Fibroblast of lung (primary cell): ENCODE measurements at regions not wholly inside any gene's neighbourhood (a gene's known extent, or its start where the extent isn't known, plus 50 kb on each side); places are given as distances from the start of the nearest gene placed in this dataset.
A peak's percentile ranks its signal among the peaks of the same experiment; 100 is the strongest.

Experiments used
- DNase-seq, 2 donors: peaks; one replicate each; pipeline versions ENCODE4 v3.0.0 to v3.0.0-alpha.2; 2010; ENCODE audit warnings: low read depth in 2 of 2
- H2AFZ ChIP-seq: 2 replicates; pipeline ENCODE4 v1.5.1; 2012; ENCODE audit warnings: low read length, control low read depth, inconsistent platforms
- H3K27ac ChIP-seq: 2 replicates; pipeline ENCODE4 v1.5.1; 2011; ENCODE audit warnings: low read length, control low read depth; ENCODE audit not compliant: insufficient read depth
- H3K27me3 ChIP-seq: 2 replicates; pipeline ENCODE4 v1.5.1; 2011; ENCODE audit warnings: mild to moderate bottlenecking, low read length; ENCODE audit not compliant: control insufficient read depth, insufficient read depth
- H3K36me3 ChIP-seq: 2 replicates; pipeline ENCODE4 v1.5.1; 2011; ENCODE audit warnings: low read length; ENCODE audit not compliant: control insufficient read depth, insufficient read depth
- H3K4me1 ChIP-seq: 2 replicates; pipeline ENCODE4 v1.5.1; 2011; ENCODE audit warnings: low read length; ENCODE audit not compliant: control insufficient read depth, insufficient read depth; ENCODE audit errors: extremely low read depth
- H3K4me2 ChIP-seq: 2 replicates; pipeline ENCODE4 v1.5.1; 2011; ENCODE audit warnings: low read length, control low read depth; ENCODE audit not compliant: insufficient read depth; ENCODE audit errors: extremely low read depth
- H3K4me3 ChIP-seq, 4 experiments: fragments of 200-600 bp in 1 of 4; sonication (generic) in 1 of 4; replicated peaks in 1 of 4; 2 replicates each; pipeline ENCODE4 v1.5.1; 2011 to 2016; ENCODE audit warnings: low read length in 4 of 4, low read depth in 3 of 4, mild to moderate bottlenecking in 3 of 4, control low read depth in 2 of 4, inconsistent platforms in 1 of 4, mixed read lengths in 1 of 4; ENCODE audit not compliant: insufficient read depth in 1 of 4; ENCODE audit errors: control extremely low read depth in 1 of 4
- H3K79me2 ChIP-seq: 2 replicates; pipeline ENCODE4 v1.5.1; 2012; ENCODE audit warnings: mild to moderate bottlenecking, low read length, inconsistent platforms; ENCODE audit not compliant: control insufficient read depth, insufficient read depth
- H3K9ac ChIP-seq: 2 replicates; pipeline ENCODE4 v1.5.1; 2011; ENCODE audit warnings: mild to moderate bottlenecking, low read length, control low read depth; ENCODE audit not compliant: insufficient read depth
- H3K9me3 ChIP-seq: 2 replicates; pipeline ENCODE4 v1.5.1; 2012; ENCODE audit warnings: low read depth, low read length; ENCODE audit not compliant: control insufficient read depth, insufficient read depth
- H4K20me1 ChIP-seq: 2 replicates; pipeline ENCODE4 v1.5.1; 2011; ENCODE audit warnings: low read length; ENCODE audit not compliant: control insufficient read depth, insufficient read depth; ENCODE audit errors: extremely low read depth
- EZH2 ChIP-seq: IDR thresholded peaks from 2 replicates; pipeline ENCODE4 v1.5.1; 2012; ENCODE audit warnings: low read length, control low read depth, mild to moderate bottlenecking; ENCODE audit errors: missing control alignments
- TF ChIP-seq, protein P1 (sequence below), 2 donors: IDR thresholded peaks in 1 of 2; conservative IDR thresholded peaks in 1 of 2; 1 replicate in 1 of 2; 2 replicates in 1 of 2; pipeline ENCODE4 v1.5.1; 2011 to 2012; ENCODE audit warnings: low read length in 2 of 2, control low read depth in 1 of 2, inconsistent platforms in 1 of 2, low read depth in 1 of 2, mild to moderate bottlenecking in 1 of 2

DNA sequence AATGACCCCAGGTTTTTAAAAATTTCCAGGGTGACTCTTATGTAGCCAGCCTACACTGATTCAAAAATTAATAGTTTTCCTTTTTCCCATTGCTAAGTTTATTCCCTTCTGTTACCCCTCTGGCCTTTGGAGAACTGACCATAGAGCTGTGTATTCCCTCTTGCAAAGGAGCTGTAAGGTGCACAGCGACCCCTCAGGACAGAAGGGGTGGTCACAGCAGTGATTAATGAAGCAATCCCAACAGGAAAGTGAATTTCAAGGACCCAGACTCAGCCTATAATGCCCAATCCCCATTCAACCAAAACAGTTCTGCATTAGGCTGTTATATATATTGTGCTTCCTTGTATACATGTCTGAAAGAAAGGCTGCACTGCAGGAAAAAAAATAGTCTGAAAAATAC is 147.1 kb downstream of the WT1 start:
- no peaks in the 10 kb centered on the region for H3K79me2 ChIP-seq
- no peak overlapping the region for H3K27ac ChIP-seq
- TF ChIP-seq, protein P1, sequence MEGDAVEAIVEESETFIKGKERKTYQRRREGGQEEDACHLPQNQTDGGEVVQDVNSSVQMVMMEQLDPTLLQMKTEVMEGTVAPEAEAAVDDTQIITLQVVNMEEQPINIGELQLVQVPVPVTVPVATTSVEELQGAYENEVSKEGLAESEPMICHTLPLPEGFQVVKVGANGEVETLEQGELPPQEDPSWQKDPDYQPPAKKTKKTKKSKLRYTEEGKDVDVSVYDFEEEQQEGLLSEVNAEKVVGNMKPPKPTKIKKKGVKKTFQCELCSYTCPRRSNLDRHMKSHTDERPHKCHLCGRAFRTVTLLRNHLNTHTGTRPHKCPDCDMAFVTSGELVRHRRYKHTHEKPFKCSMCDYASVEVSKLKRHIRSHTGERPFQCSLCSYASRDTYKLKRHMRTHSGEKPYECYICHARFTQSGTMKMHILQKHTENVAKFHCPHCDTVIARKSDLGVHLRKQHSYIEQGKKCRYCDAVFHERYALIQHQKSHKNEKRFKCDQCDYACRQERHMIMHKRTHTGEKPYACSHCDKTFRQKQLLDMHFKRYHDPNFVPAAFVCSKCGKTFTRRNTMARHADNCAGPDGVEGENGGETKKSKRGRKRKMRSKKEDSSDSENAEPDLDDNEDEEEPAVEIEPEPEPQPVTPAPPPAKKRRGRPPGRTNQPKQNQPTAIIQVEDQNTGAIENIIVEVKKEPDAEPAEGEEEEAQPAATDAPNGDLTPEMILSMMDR (conservative IDR thresholded peaks at IDR 0.05 in 1 of 2, IDR thresholded peaks at IDR 0.05 in 1 of 2; ENCODE audit: low read depth in 1 of 2, low read length in 2 of 2), result peak in 1 of 2 donors; percentile 10
- no peak for TF ChIP-seq EZH2
- no peaks in the 10 kb centered on the region for H3K36me3 ChIP-seq
- no peak overlapping the region for H3K9ac ChIP-seq
- no peak overlapping the region for H3K4me3 ChIP-seq
- H4K20me1 ChIP-seq, result no peaks in the 10 kb centered on the region
- H3K4me2 ChIP-seq, result no peak overlapping the region
- no peak overlapping the region for H2AFZ ChIP-seq
- no peaks in the 10 kb centered on the region for H3K9me3 ChIP-seq
- H3K27me3 ChIP-seq, result no peaks in the 10 kb centered on the region
- no peak for DNase-seq
- H3K4me1 ChIP-seq, result no peaks in the 10 kb centered on the region

DNA sequence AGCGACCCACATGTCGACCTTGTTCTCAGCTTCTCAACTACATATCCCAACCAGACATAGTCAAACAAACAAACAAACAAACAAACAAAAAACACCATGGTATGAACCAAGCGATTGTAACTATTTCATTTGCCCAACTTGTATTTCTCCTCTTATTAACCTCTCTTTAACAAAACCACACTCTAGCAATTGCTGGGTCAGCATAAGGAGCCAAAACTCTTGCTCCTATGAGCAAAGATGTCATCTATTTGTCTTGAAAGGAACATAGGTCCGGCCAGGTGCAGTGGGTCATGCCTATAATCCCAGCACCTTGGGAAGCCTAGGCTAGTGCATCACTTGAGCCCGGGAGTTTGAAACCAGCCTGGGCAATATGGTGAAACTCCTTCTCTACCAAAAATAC is 145.6 kb downstream of the WT1 start:
- Histone ChIP-seq H3K9me3 (no peaks in the 10 kb centered on the region), H3K36me3 (no peaks in the 10 kb centered on the region), H3K9ac (no peak overlapping the region), H3K27ac (no peak overlapping the region), H3K4me1 (no peaks in the 10 kb centered on the region), H3K27me3 (no peaks in the 10 kb centered on the region), H3K4me2 (no peak overlapping the region), H3K79me2 (no peaks in the 10 kb centered on the region), H2AFZ (no peak overlapping the region), H3K4me3 (no peak overlapping the region), H4K20me1 (no peaks in the 10 kb centered on the region)
- TF ChIP-seq EZH2, result no peak
- TF ChIP-seq, protein P1 (conservative IDR thresholded peaks at IDR 0.05 in 1 of 2, IDR thresholded peaks at IDR 0.05 in 1 of 2; ENCODE audit: low read depth in 1 of 2, low read length in 2 of 2), result no peak
- DNase-seq, result no peak

DNA sequence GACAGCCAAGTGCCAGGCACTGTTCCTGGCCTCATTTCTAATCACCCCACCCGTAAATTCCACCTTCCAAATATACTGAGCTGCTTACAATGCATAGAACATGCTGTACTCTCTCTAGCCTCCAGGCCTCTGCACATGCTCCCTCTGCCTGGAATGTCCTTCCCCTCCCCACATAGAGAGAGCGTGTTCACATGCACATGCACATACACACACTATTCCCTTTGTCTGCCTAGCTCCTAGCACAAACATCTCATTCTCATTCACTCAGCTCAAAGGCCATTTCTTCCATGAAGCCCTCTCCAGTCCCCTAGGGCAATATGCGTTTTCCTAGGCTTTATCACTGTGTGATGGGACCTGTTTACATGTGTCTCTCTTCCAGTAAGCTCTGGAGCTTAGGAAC is 144.6 kb downstream of the WT1 start:
- Histone ChIP-seq H4K20me1 (no peaks in the 10 kb centered on the region), H2AFZ (no peak overlapping the region), H3K4me1 (no peaks in the 10 kb centered on the region), H3K9ac (no peak overlapping the region), H3K4me3 (no peak overlapping the region), H3K4me2 (no peak overlapping the region), H3K9me3 (no peaks in the 10 kb centered on the region), H3K27me3 (no peaks in the 10 kb centered on the region), H3K79me2 (no peaks in the 10 kb centered on the region), H3K36me3 (no peaks in the 10 kb centered on the region), H3K27ac (no peak overlapping the region)
- DNase-seq, result no peak
- TF ChIP-seq, protein P1 (conservative IDR thresholded peaks at IDR 0.05 in 1 of 2, IDR thresholded peaks at IDR 0.05 in 1 of 2; ENCODE audit: low read depth in 1 of 2, low read length in 2 of 2), result no peak
- no peak for TF ChIP-seq EZH2
